H1 (cell line): ENCODE measurements at regions not wholly inside any gene's neighbourhood (a gene's known extent, or its start where the extent isn't known, plus 50 kb on each side); places are given as distances from the start of the nearest gene placed in this dataset.

Experiments
- CREB1 ChIP-seq: IDR thresholded peaks from 2 replicates; pipeline ENCODE4 v1.6.1; 2012; ENCODE audit warnings: inconsistent platforms
- EZH2 ChIP-seq: fragments of 200-600 bp; sonication (generic); IDR thresholded peaks from 2 replicates; pipeline ENCODE4 v1.7.1; 2012; ENCODE audit warnings: low read depth, mild to moderate bottlenecking, moderate library complexity, low read length, inconsistent platforms; ENCODE audit not compliant: severe bottlenecking
- SRF ChIP-seq: IDR thresholded peaks from 2 replicates; pipeline ENCODE4 v1.6.1; 2011; ENCODE audit warnings: mild to moderate bottlenecking, low read depth, low read length, moderate library complexity

- no peak for TF ChIP-seq SRF
- no peak for TF ChIP-seq EZH2
- TF ChIP-seq CREB1: no peak
Measured at GRCh38 chr12:67449591-67450052, 180.5 kb downstream of the CAND1 start.
